ENCODE measurements at regions not wholly inside any gene's neighbourhood (a gene's known extent, or its start where the extent isn't known, plus 50 kb on each side); places are given as distances from the start of the nearest gene placed in this dataset.
"Not testable (repeated sequence)": the region's sequence is repeated elsewhere in the genome, so short reads cannot be mapped to it uniquely, and the experiment has no call there.

DNA sequence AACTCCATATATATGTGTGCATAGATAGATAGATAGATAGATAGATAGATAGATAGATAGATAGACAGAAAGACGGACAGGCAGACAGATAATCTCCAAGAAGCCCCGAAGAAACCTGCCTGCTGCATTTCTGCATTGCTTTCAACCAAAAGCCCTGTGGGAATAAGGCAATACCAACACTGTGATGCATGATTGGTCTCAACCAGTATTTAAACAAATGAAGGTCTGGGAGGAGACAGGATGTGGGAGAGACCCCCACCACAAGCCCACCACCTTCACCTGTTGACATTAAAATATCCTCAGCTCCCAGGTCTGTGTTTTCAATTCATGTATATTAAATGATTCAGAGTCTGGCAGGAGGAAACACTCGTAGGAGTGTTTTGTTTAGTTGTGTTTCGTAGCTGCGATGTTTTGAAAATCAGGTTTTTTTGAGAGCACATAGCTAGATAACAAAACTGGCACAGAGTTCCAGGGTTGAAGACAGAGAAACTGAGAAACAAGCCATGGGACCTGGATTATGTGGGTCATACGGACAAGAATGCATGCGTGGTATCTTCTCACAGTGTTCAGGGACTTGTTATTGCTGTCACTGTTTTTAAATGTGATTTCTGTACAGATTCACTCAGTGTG is 200.7 kb upstream of the AHR start:
- H3K9me2 ChIP-seq (ENCODE audit: insufficient read depth) = no peaks in the 10 kb centered on the region
- no peaks in the 10 kb centered on the region for H3K36me3 ChIP-seq (ENCODE audit: low read depth)
- 89 to 95% methylated on average over 7 of the region's 7 CpGs for WGBS, 2 experiments (ENCODE audit: low coverage in 1 of 2, low lambda C conversion rate in 2 of 2, missing lambda C conversion rate in 2 of 2)
- in situ Hi-C loops (cut with MboI) = no loop called here
- TF ChIP-seq EZH2phosphoT487 (IDR thresholded peaks at IDR 0.05; ENCODE audit: insufficient read depth, low read depth) (no peak), EZH2 (IDR thresholded peaks at IDR 0.05; ENCODE audit: insufficient read depth, poor library complexity, severe bottlenecking) (no peak)
- H3K4me3 ChIP-seq = no peak overlapping the region
- no peak overlapping the region for H2AFZ ChIP-seq
- peaks cover 18% of the 10 kb centered on the region for H3K4me1 ChIP-seq (ENCODE audit: insufficient read depth)
- H3K27me3 ChIP-seq (replicated peaks; ENCODE audit: insufficient read depth) = no peaks in the 10 kb centered on the region
- no peak for DNase-seq
- H3K27ac ChIP-seq = no peak overlapping the region
- H3K79me2 ChIP-seq (ENCODE audit: insufficient read depth) = no peaks in the 10 kb centered on the region
- H3F3A ChIP-seq (ENCODE audit: insufficient read depth) = peaks cover 17% of the 10 kb centered on the region
- no peak overlapping the region for H3K4me2 ChIP-seq (ENCODE audit: unreplicated experiment)
- H4K20me1 ChIP-seq (ENCODE audit: insufficient read depth) = no peaks in the 10 kb centered on the region
- no peak overlapping the region for H3K9ac ChIP-seq
- no peaks in the 10 kb centered on the region for H3K9me3 ChIP-seq (ENCODE audit: low read depth)

DNA sequence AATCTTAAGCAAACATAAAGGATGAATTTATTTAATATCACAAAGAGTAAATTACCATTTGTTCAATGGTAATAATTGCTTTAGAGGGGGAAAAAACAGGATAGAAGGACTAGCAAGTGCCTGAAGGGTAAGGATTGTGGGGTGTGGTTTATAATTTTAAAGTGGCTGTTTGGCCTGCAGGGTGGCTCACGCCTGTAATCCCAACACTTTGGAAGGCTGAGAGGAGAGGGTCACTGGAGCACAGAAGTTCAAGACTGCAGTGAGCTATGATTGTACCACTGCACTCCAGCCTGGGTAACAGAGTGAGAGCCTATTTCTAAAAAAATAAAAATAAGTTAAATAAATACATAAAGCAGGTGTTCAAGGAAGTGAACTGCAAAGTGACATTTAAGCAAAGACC is 199.9 kb upstream of the AHR start:
- Histone ChIP-seq H3K4me3 (no peak overlapping the region), H3K27me3 (replicated peaks; ENCODE audit: insufficient read depth) (no peaks in the 10 kb centered on the region), H3K9me3 (ENCODE audit: low read depth) (no peaks in the 10 kb centered on the region), H4K20me1 (ENCODE audit: insufficient read depth) (no peaks in the 10 kb centered on the region), H3K4me1 (ENCODE audit: insufficient read depth) (peaks cover 18% of the 10 kb centered on the region), H2AFZ (no peak overlapping the region), H3K9me2 (ENCODE audit: insufficient read depth) (no peaks in the 10 kb centered on the region), H3K79me2 (ENCODE audit: insufficient read depth) (no peaks in the 10 kb centered on the region), H3K4me2 (ENCODE audit: unreplicated experiment) (no peak overlapping the region), H3K36me3 (ENCODE audit: low read depth) (no peaks in the 10 kb centered on the region), H3K27ac (no peak overlapping the region), H3F3A (ENCODE audit: insufficient read depth) (peaks cover 17% of the 10 kb centered on the region), H3K9ac (no peak overlapping the region)
- 97 to 100% methylated on average over 1 of the region's 1 CpG for WGBS, 2 experiments (ENCODE audit: low coverage in 1 of 2, low lambda C conversion rate in 2 of 2, missing lambda C conversion rate in 2 of 2)
- in situ Hi-C loops (cut with MboI) = no loop called here
- no peak for DNase-seq
- TF ChIP-seq EZH2phosphoT487 (IDR thresholded peaks at IDR 0.05; ENCODE audit: insufficient read depth, low read depth) (no peak), EZH2 (IDR thresholded peaks at IDR 0.05; ENCODE audit: insufficient read depth, poor library complexity, severe bottlenecking) (no peak)

DNA sequence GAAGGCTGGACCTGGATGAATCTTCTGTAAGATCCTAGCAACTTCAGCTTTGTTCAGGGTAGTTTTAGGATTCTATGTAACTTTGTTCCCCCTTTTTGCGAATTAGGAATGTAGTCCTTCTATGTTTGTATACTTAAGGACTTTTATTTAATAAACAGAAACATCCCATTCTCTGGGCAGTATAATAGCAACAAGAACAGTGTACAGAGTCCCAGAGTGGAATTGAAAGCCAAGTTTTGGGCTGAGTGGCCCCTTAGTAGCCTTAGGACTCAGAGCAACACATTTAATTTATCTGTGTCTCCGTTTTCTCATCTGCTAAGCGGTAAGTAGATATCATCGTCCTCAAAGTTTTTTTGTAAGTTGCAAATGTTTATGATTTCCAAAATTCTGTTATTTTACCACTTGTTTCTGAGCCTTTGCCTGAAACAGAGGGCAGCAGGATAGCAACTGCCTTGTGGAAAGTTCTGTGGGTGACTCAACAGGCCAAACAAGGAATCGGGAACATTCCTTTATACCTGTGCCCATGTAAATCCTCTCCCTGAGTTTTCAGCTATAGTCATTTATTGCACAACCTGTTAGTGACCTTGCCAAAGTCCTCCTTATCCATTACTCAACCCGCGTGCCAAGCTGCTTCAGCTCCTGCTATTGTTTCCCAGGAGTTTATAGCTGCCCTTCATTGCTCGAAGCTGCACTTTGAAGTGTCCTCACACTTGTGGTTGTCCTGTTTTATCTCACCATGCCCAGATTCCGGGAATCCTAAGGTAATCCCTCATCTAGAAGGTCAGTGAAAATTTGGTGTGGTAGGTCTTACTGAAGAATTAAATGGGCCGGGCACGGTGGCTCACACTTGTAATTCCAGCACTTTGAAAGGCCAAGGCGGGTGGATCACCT is 199.1 kb upstream of the AHR start:
- Histone ChIP-seq H3K4me1 (ENCODE audit: insufficient read depth) (peaks cover 18% of the 10 kb centered on the region), H3F3A (ENCODE audit: insufficient read depth) (peaks cover 17% of the 10 kb centered on the region), H3K9me2 (ENCODE audit: insufficient read depth) (no peaks in the 10 kb centered on the region), H2AFZ (no peak overlapping the region), H4K20me1 (ENCODE audit: insufficient read depth) (no peaks in the 10 kb centered on the region), H3K4me2 (ENCODE audit: unreplicated experiment) (no peak overlapping the region), H3K27ac (no peak overlapping the region), H3K36me3 (ENCODE audit: low read depth) (no peaks in the 10 kb centered on the region), H3K9ac (no peak overlapping the region), H3K4me3 (no peak overlapping the region), H3K79me2 (ENCODE audit: insufficient read depth) (no peaks in the 10 kb centered on the region), H3K9me3 (ENCODE audit: low read depth) (no peaks in the 10 kb centered on the region), H3K27me3 (replicated peaks; ENCODE audit: insufficient read depth) (no peaks in the 10 kb centered on the region)
- in situ Hi-C loops (cut with MboI) = no loop called here
- TF ChIP-seq EZH2 (IDR thresholded peaks at IDR 0.05; ENCODE audit: insufficient read depth, poor library complexity, severe bottlenecking) (no peak), EZH2phosphoT487 (IDR thresholded peaks at IDR 0.05; ENCODE audit: insufficient read depth, low read depth) (no peak)
- peak; percentile 37 for DNase-seq
- 87 to 90% methylated on average over 12 of the region's 12 CpGs for WGBS, 2 experiments (ENCODE audit: low coverage in 1 of 2, low lambda C conversion rate in 2 of 2, missing lambda C conversion rate in 2 of 2)

DNA sequence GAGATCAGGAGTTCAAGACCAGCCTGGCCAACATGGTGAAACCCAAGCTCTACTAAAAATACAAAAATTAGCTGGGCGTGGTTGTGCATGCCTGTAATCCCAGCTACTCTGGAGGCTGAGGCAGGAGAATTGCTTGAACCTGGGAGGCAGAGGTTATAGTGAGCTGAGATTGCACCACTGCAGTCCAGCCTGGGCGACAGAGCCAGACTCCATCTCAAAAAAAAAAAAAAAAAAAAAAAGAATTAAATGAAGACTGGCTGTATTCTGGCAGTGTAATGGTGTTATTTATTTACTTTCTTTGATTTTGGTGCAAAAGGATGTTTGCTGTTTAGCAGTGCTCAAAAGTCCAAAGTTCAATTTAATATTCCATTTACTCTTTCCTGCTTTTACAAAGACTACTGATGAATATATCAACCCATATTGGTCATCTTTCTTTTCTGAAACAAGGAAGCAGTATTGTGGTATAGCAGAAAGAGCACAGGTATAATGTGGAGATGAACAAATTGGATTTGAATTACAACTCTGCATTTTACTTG is 198.4 kb upstream of the AHR start:
- H3K9ac ChIP-seq; H4K20me1 ChIP-seq (ENCODE audit: insufficient read depth); in situ Hi-C loops (cut with MboI); H3K36me3 ChIP-seq (ENCODE audit: low read depth); H3K27ac ChIP-seq; H3K4me2 ChIP-seq (ENCODE audit: unreplicated experiment); H3K9me2 ChIP-seq (ENCODE audit: insufficient read depth); H3K27me3 ChIP-seq (replicated peaks; ENCODE audit: insufficient read depth); H3K4me3 ChIP-seq; H3K9me3 ChIP-seq (ENCODE audit: low read depth); DNase-seq; H2AFZ ChIP-seq; H3K79me2 ChIP-seq (ENCODE audit: insufficient read depth): not testable (repeated sequence)
- Histone ChIP-seq H3K4me1 (ENCODE audit: insufficient read depth) (peaks cover 11% of the 10 kb centered on the region), H3F3A (ENCODE audit: insufficient read depth) (peaks cover 11% of the 10 kb centered on the region)
- 88 to 89% methylated on average over 2 of the region's 2 CpGs for WGBS, 2 experiments (ENCODE audit: low coverage in 1 of 2, low lambda C conversion rate in 2 of 2, missing lambda C conversion rate in 2 of 2)
